SU-DHL-6 (cell line): ENCODE measurements at regions not wholly inside any gene's neighbourhood (a gene's known extent, or its start where the extent isn't known, plus 50 kb on each side); places are given as distances from the start of the nearest gene placed in this dataset.

ENCODE experiments used
- H2AFZ ChIP-seq: fragments of 200-600 bp; sonication (generic); 2 replicates; pipeline ENCODE4 v1.6.1; 2014; ENCODE audit warnings: low read depth, mild to moderate bottlenecking, moderate library complexity, mixed read lengths, antibody characterized with exemption, low read length; ENCODE audit not compliant: severe bottlenecking
- H3F3A ChIP-seq: fragments of 200-600 bp; shearing (Covaris generic); 2 replicates; pipeline ENCODE4 v1.6.0; 2016; ENCODE audit warnings: antibody characterized with exemption, mild to moderate bottlenecking; ENCODE audit not compliant: insufficient read depth
- H3K27ac ChIP-seq: fragments of 200-600 bp; sonication (generic); 2 replicates; pipeline ENCODE4 v1.5.1; 2016; ENCODE audit warnings: low read depth, mild to moderate bottlenecking, low read length, moderate library complexity, mixed read lengths
- H3K27me3 ChIP-seq: fragments of 200-600 bp; sonication (generic), shearing (Covaris generic); 2 replicates; pipeline ENCODE4 v1.6.0; 2014; ENCODE audit warnings: mild to moderate bottlenecking, low read length
- H3K36me3 ChIP-seq: fragments of 200-600 bp; sonication (generic); 2 replicates; pipeline ENCODE4 v1.6.1; 2014; ENCODE audit warnings: mild to moderate bottlenecking, low read length, mixed read lengths
- H3K4me2 ChIP-seq: fragments of 300-600, 200-600 bp; shearing (Covaris generic), sonication (generic); 2 replicates; pipeline ENCODE4 v1.6.0; 2014; ENCODE audit warnings: low read length, low read depth, mild to moderate bottlenecking; ENCODE audit not compliant: poor library complexity, severe bottlenecking
- H3K4me3 ChIP-seq: fragments of 200-600 bp; sonication (generic); 2 replicates; pipeline ENCODE4 v1.5.1; 2014; ENCODE audit warnings: antibody characterized with exemption, low read length, mild to moderate bottlenecking, mixed read lengths; ENCODE audit not compliant: insufficient read depth, poor library complexity, severe bottlenecking
- H3K79me2 ChIP-seq: fragments of 200-600 bp; sonication (generic); 2 replicates; pipeline ENCODE4 v1.6.1; 2014; ENCODE audit warnings: mild to moderate bottlenecking, low read length, moderate library complexity; ENCODE audit not compliant: insufficient read depth
- H3K9ac ChIP-seq: fragments of 200-600 bp; sonication (generic); 2 replicates; pipeline ENCODE4 v1.7.0; 2014; ENCODE audit warnings: mild to moderate bottlenecking, low read length
- H3K9me2 ChIP-seq: fragments of 200-600 bp; sonication (generic); replicated peaks from 2 replicates; pipeline ENCODE4 v1.6.1; 2014; ENCODE audit warnings: low read length; ENCODE audit not compliant: insufficient read depth
- H3K9me3 ChIP-seq: fragments of 200-600 bp; sonication (generic); 2 replicates; pipeline ENCODE4 v1.6.1; 2014; ENCODE audit warnings: low read length, mixed read lengths; ENCODE audit not compliant: insufficient read depth
- H4K20me1 ChIP-seq: fragments of 200-600 bp; sonication (generic); 2 replicates; pipeline ENCODE4 v1.6.1; 2014; ENCODE audit warnings: low read depth, mild to moderate bottlenecking, antibody characterized with exemption, low read length, moderate library complexity, mixed read lengths
- EZH2phosphoT487 ChIP-seq: fragments of 200-600 bp; sonication (generic), shearing (Covaris generic); conservative IDR thresholded peaks from 2 replicates; pipeline ENCODE4 v1.6.1; 2018; ENCODE audit warnings: mild to moderate bottlenecking, antibody characterized with exemption, low read length, moderate library complexity, mixed read lengths
- TF ChIP-seq, protein P1 (sequence below): fragments of 200-600 bp; sonication (generic); IDR thresholded peaks from one replicate; pipeline ENCODE4 v1.5.1; 2017; ENCODE audit warnings: antibody characterized with exemption, mild to moderate bottlenecking, low read length, moderate library complexity; ENCODE audit not compliant: insufficient read depth, poor library complexity, severe bottlenecking

- Histone ChIP-seq H3K9me3 (0 out of 2 replicates have a peak, but pooled peaks cover 3% of the 10 kb centered on the region), H4K20me1 (no peaks in the 10 kb centered on the region), H3K9ac (no peak overlapping the region), H3K4me2 (no peak overlapping the region), H3K79me2 (no peaks in the 10 kb centered on the region), H2AFZ (no peak overlapping the region), H3K27ac (no peak overlapping the region), H3K27me3 (no peaks in the 10 kb centered on the region), H3F3A (no peaks in the 10 kb centered on the region), H3K9me2 (no peaks in the 10 kb centered on the region), H3K36me3 (no peaks in the 10 kb centered on the region), H3K4me3 (no peak overlapping the region)
- TF ChIP-seq, protein P1, sequence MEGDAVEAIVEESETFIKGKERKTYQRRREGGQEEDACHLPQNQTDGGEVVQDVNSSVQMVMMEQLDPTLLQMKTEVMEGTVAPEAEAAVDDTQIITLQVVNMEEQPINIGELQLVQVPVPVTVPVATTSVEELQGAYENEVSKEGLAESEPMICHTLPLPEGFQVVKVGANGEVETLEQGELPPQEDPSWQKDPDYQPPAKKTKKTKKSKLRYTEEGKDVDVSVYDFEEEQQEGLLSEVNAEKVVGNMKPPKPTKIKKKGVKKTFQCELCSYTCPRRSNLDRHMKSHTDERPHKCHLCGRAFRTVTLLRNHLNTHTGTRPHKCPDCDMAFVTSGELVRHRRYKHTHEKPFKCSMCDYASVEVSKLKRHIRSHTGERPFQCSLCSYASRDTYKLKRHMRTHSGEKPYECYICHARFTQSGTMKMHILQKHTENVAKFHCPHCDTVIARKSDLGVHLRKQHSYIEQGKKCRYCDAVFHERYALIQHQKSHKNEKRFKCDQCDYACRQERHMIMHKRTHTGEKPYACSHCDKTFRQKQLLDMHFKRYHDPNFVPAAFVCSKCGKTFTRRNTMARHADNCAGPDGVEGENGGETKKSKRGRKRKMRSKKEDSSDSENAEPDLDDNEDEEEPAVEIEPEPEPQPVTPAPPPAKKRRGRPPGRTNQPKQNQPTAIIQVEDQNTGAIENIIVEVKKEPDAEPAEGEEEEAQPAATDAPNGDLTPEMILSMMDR: no peak
- no peak for TF ChIP-seq EZH2phosphoT487
These were observed 69.8 kb downstream of the METRNL start for GRCh38 chr17:83149029-83149725.

DNA sequence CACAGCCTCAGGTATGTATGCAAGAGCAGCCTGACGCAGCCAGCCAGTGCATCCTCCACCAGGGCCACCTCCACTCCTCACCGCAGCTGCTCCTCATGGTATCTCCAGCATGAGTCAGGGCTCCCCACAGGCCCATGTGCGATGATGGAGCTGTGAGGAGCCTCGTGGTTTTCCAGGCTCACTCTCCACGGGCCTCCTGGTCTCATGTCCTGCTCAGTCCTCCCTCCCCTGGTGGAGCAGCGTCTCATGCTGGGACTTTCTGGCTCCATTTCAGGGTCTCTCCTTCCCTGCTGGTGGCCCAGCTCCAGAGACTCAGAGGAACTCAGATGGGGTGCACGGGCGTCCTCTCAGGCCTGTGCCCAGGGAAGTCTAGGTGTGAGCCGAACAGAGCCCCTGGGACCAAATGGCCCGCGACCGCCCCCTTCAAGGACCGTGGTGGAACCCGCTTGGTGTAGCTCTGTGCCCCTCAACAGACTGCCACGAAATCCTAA, 70.4 kb downstream of the METRNL start:
- TF ChIP-seq, protein P1: no peak
- no peak for TF ChIP-seq EZH2phosphoT487
- no peak overlapping the region for H3K4me3 ChIP-seq
- no peaks in the 10 kb centered on the region for H3K36me3 ChIP-seq
- no peak overlapping the region for H3K27ac ChIP-seq
- no peak overlapping the region for H2AFZ ChIP-seq
- H3K9me3 ChIP-seq: 0 out of 2 replicates have a peak, but pooled peaks cover 3% of the 10 kb centered on the region
- no peaks in the 10 kb centered on the region for H3K9me2 ChIP-seq
- no peaks in the 10 kb centered on the region for H3F3A ChIP-seq
- H3K9ac ChIP-seq: no peak overlapping the region
- no peaks in the 10 kb centered on the region for H3K79me2 ChIP-seq
- H3K27me3 ChIP-seq: no peaks in the 10 kb centered on the region
- no peaks in the 10 kb centered on the region for H4K20me1 ChIP-seq
- H3K4me2 ChIP-seq: no peak overlapping the region

DNA sequence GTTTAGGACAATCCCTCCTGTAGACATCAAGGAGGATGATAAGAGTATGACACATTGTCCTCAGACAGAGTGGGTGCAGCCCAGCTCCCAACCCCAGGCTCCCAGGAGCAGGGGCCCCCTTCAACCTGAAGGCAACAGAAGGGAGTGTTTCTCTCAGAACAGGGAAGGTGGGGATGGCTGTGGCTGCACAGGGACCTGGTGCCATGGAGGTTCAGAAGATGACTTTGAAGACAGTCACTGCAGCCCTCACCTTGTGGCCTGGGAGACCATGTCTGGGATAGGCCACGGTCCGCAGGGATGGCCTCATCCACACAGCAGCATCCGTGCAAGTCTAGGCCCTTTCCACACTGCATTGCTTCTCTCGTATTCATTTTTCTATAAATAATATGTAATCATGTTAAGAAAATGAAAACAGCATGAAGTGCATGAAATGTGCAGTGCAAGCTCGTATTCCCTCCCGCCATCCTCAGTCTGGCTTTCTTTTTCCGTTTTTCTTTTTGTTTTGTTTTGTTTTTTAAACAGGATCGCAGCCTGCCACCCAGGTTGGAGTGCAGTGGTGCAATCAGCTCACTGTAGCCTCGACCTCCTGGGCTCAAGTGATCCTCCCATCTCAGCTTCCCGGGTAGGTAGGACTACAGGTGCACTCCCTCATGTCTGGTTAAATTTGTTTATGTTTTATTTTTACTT, 71.1 kb downstream of the METRNL start:
- Histone ChIP-seq H3K4me2 (no peak overlapping the region), H3K9me2 (no peaks in the 10 kb centered on the region), H4K20me1 (no peaks in the 10 kb centered on the region), H3K27ac (no peak overlapping the region), H3K36me3 (no peaks in the 10 kb centered on the region), H3K4me3 (no peak overlapping the region), H3K79me2 (no peaks in the 10 kb centered on the region), H3F3A (no peaks in the 10 kb centered on the region), H3K27me3 (no peaks in the 10 kb centered on the region), H2AFZ (no peak overlapping the region), H3K9me3 (0 out of 2 replicates have a peak, but pooled peaks cover 3% of the 10 kb centered on the region), H3K9ac (no peak overlapping the region)
- TF ChIP-seq, protein P1: no peak
- TF ChIP-seq EZH2phosphoT487: no peak
